GM21737 (cell line): ENCODE measurements at regions not wholly inside any gene's neighbourhood (a gene's known extent, or its start where the extent isn't known, plus 50 kb on each side); places are given as distances from the start of the nearest gene placed in this dataset.

Source experiments
- ATAC-seq: cut with Tn5 transposase; IDR thresholded peaks from one replicate; pipeline ENCODE4 v1.9.1; 2021; ENCODE audit warnings: mild to moderate bottlenecking, moderate library complexity; ENCODE audit not compliant: unreplicated experiment

- ATAC-seq = no peak
Measured at GRCh38 chr2:15874321-15874720, 66.0 kb upstream of the MYCN start.

GRCh38 chr2:15874854-15875804, 65.2 kb upstream of the MYCN start:
- ATAC-seq = no peak

GRCh38 chr2:15875969-15876705, 64.2 kb upstream of the MYCN start:
- no peak for ATAC-seq

GRCh38 chr2:15880226-15881119, 59.9 kb upstream of the MYCN start:
- ATAC-seq = no peak

- ATAC-seq = no peak
Measured at GRCh38 chr2:15881120-15881433, 59.3 kb upstream of the MYCN start.

- no peak for ATAC-seq
Measured at GRCh38 chr2:15881676-15882075, 58.7 kb upstream of the MYCN start.

GRCh38 chr2:15882761-15883497, 57.4 kb upstream of the MYCN start:
- no peak for ATAC-seq

GRCh38 chr2:15883684-15884083, 56.7 kb upstream of the MYCN start:
- no peak for ATAC-seq

- no peak for ATAC-seq
Measured at GRCh38 chr2:15884790-15885189, 55.6 kb upstream of the MYCN start.

- no peak for ATAC-seq
Measured at GRCh38 chr2:15886231-15886630, 54.1 kb upstream of the MYCN start.

- ATAC-seq = no peak
Measured at GRCh38 chr2:15889442-15890123, 50.8 kb upstream of the MYCN start.

GRCh38 chr2:15890124-15890754, 50.1 kb upstream of the MYCN start:
- ATAC-seq = no peak
